ENCODE measurements at regions not wholly inside any gene's neighbourhood (a gene's known extent, or its start where the extent isn't known, plus 50 kb on each side); places are given as distances from the start of the nearest gene placed in this dataset.

GRCh38 chr3:80114694-80115093, 346.9 kb upstream of the ROBO1 start:
- no peak for TF ChIP-seq POLR2AphosphoS5 (IDR thresholded peaks at IDR 0.05)
- no peak for TF ChIP-seq CTCF (IDR thresholded peaks at IDR 0.05)
- no peak for TF ChIP-seq POLR2A (IDR thresholded peaks at IDR 0.05)

Data from prostate gland (tissue), 2 donors.